Activated T-cell treated with anti-CD3 and anti-CD28 coated beads, Interleukin-2, amount 50 U/mL, for 4 hours (primary cell): ENCODE measurements at regions not wholly inside any gene's neighbourhood (a gene's known extent, or its start where the extent isn't known, plus 50 kb on each side); places are given as distances from the start of the nearest gene placed in this dataset.

ENCODE experiments used
- ATAC-seq, 2 donors: fragments of 200-7000 bp; cut with Tn5 transposase; one replicate each; pipeline ENCODE4 v1.10.0; 2021
- DNase-seq: peaks from one replicate; pipeline ENCODE4 v3.0.0-alpha.2; 2020
- H3K27me3 Mint-ChIP-seq: one replicate; pipeline ENCODE4 v1.8.0; 2021; ENCODE audit warnings: low read depth, mixed read lengths
- H3K36me3 Mint-ChIP-seq: one replicate; pipeline ENCODE4 v1.8.0; 2022; ENCODE audit warnings: mixed read lengths; ENCODE audit not compliant: insufficient read depth
- H3K4me1 Mint-ChIP-seq: one replicate; pipeline ENCODE4 v1.8.0; 2021; ENCODE audit warnings: low read depth, mixed read lengths
- H3K4me3 Mint-ChIP-seq: one replicate; pipeline ENCODE4 v1.8.0; 2021; ENCODE audit warnings: mild to moderate bottlenecking, moderate library complexity, mixed read lengths
- H3K9me3 Mint-ChIP-seq: one replicate; pipeline ENCODE4 v1.8.0; 2021; ENCODE audit warnings: mixed read lengths

- ATAC-seq (no peak), DNase-seq (no peak)
- H3K9me3 Mint-ChIP-seq = no peaks in the 10 kb centered on the region
- no peaks in the 10 kb centered on the region for H3K36me3 Mint-ChIP-seq
- H3K4me1 Mint-ChIP-seq = no peaks in the 10 kb centered on the region
- H3K4me3 Mint-ChIP-seq = no peak overlapping the region
- peaks cover 20% of the 10 kb centered on the region for H3K27me3 Mint-ChIP-seq
These were observed 280.5 kb downstream of the NSG2 start for GRCh38 chr5:174325961-174326360.

- peaks cover 19% of the 10 kb centered on the region for H3K27me3 Mint-ChIP-seq
- ATAC-seq (no peak), DNase-seq (no peak)
- no peaks in the 10 kb centered on the region for H3K36me3 Mint-ChIP-seq
- no peaks in the 10 kb centered on the region for H3K4me1 Mint-ChIP-seq
- no peaks in the 10 kb centered on the region for H3K9me3 Mint-ChIP-seq
- H3K4me3 Mint-ChIP-seq = no peak overlapping the region
These were observed 280.9 kb downstream of the NSG2 start for GRCh38 chr5:174326372-174326771.

GRCh38 chr5:174327317-174327864 lies 281.9 kb downstream of the NSG2 start:
- no peaks in the 10 kb centered on the region for H3K9me3 Mint-ChIP-seq
- peaks cover 16% of the 10 kb centered on the region for H3K27me3 Mint-ChIP-seq
- no peak for DNase-seq
- H3K4me1 Mint-ChIP-seq = no peaks in the 10 kb centered on the region
- no peaks in the 10 kb centered on the region for H3K36me3 Mint-ChIP-seq
- no peak overlapping the region for H3K4me3 Mint-ChIP-seq
- no peak for ATAC-seq

GRCh38 chr5:174327896-174328295 lies 282.4 kb downstream of the NSG2 start:
- DNase-seq (no peak), ATAC-seq (no peak)
- Mint-ChIP-seq H3K27me3 (peaks cover 11% of the 10 kb centered on the region), H3K4me3 (no peak overlapping the region), H3K4me1 (no peaks in the 10 kb centered on the region), H3K36me3 (no peaks in the 10 kb centered on the region), H3K9me3 (no peaks in the 10 kb centered on the region)

GRCh38 chr5:174328631-174329299 lies 283.3 kb downstream of the NSG2 start:
- no peaks in the 10 kb centered on the region for H3K9me3 Mint-ChIP-seq
- DNase-seq (no peak), ATAC-seq (no peak)
- peaks cover 8% of the 10 kb centered on the region for H3K27me3 Mint-ChIP-seq
- H3K4me1 Mint-ChIP-seq = no peaks in the 10 kb centered on the region
- no peak overlapping the region for H3K4me3 Mint-ChIP-seq
- H3K36me3 Mint-ChIP-seq = no peaks in the 10 kb centered on the region

- peaks cover 2% of the 10 kb centered on the region for H3K27me3 Mint-ChIP-seq
- no peak overlapping the region for H3K4me3 Mint-ChIP-seq
- no peak for ATAC-seq
- no peaks in the 10 kb centered on the region for H3K36me3 Mint-ChIP-seq
- H3K9me3 Mint-ChIP-seq = no peaks in the 10 kb centered on the region
- no peaks in the 10 kb centered on the region for H3K4me1 Mint-ChIP-seq
- DNase-seq = no peak
These were observed 284.2 kb downstream of the NSG2 start for GRCh38 chr5:174329738-174330137.

GRCh38 chr5:174335682-174336364 lies 290.3 kb downstream of the NSG2 start:
- H3K4me1 Mint-ChIP-seq = no peaks in the 10 kb centered on the region

GRCh38 chr5:174336479-174336878 lies 291.0 kb downstream of the NSG2 start:
- Mint-ChIP-seq H3K9me3 (no peaks in the 10 kb centered on the region), H3K4me3 (no peak overlapping the region), H3K36me3 (no peaks in the 10 kb centered on the region), H3K27me3 (peaks cover 38% of the 10 kb centered on the region), H3K4me1 (no peaks in the 10 kb centered on the region)
- no peak for DNase-seq
- ATAC-seq = no peak

More at GRCh38 chr5:174335682-174336364, 290.3 kb downstream of the NSG2 start:
- DNase-seq (no peak), ATAC-seq (no peak)
- Mint-ChIP-seq H3K4me3 (no peak overlapping the region), H3K27me3 (peaks cover 36% of the 10 kb centered on the region), H3K36me3 (no peaks in the 10 kb centered on the region), H3K9me3 (no peaks in the 10 kb centered on the region)

- Mint-ChIP-seq H3K4me1 (no peaks in the 10 kb centered on the region), H3K27me3 (peaks cover 38% of the 10 kb centered on the region), H3K9me3 (no peaks in the 10 kb centered on the region), H3K4me3 (no peak overlapping the region), H3K36me3 (no peaks in the 10 kb centered on the region)
- DNase-seq (no peak), ATAC-seq (no peak)
These were observed 292.0 kb downstream of the NSG2 start for GRCh38 chr5:174337276-174338184.

- peaks cover 38% of the 10 kb centered on the region for H3K27me3 Mint-ChIP-seq
- no peak overlapping the region for H3K4me3 Mint-ChIP-seq
- no peak for ATAC-seq
- no peaks in the 10 kb centered on the region for H3K9me3 Mint-ChIP-seq
- no peak for DNase-seq
- no peaks in the 10 kb centered on the region for H3K36me3 Mint-ChIP-seq
- no peaks in the 10 kb centered on the region for H3K4me1 Mint-ChIP-seq
These were observed 292.9 kb downstream of the NSG2 start for GRCh38 chr5:174338185-174339010.

GRCh38 chr5:174339130-174339529 lies 293.6 kb downstream of the NSG2 start:
- DNase-seq (no peak), ATAC-seq (no peak)
- no peak overlapping the region for H3K4me3 Mint-ChIP-seq
- H3K9me3 Mint-ChIP-seq = no peaks in the 10 kb centered on the region
- H3K27me3 Mint-ChIP-seq = peaks cover 38% of the 10 kb centered on the region
- H3K36me3 Mint-ChIP-seq = no peaks in the 10 kb centered on the region
- H3K4me1 Mint-ChIP-seq = no peaks in the 10 kb centered on the region

GRCh38 chr5:174340226-174340625 lies 294.7 kb downstream of the NSG2 start:
- no peaks in the 10 kb centered on the region for H3K4me1 Mint-ChIP-seq
- ATAC-seq = no peak

GRCh38 chr5:174342696-174343095 lies 297.2 kb downstream of the NSG2 start:
- no peak for ATAC-seq
- no peak overlapping the region for H3K4me3 Mint-ChIP-seq

More at GRCh38 chr5:174340226-174340625, 294.7 kb downstream of the NSG2 start:
- no peaks in the 10 kb centered on the region for H3K36me3 Mint-ChIP-seq
- H3K4me3 Mint-ChIP-seq = no peak overlapping the region
- no peaks in the 10 kb centered on the region for H3K9me3 Mint-ChIP-seq
- peaks cover 38% of the 10 kb centered on the region for H3K27me3 Mint-ChIP-seq
- DNase-seq = no peak

More at GRCh38 chr5:174342696-174343095, 297.2 kb downstream of the NSG2 start:
- no peaks in the 10 kb centered on the region for H3K9me3 Mint-ChIP-seq
- peaks cover 16% of the 10 kb centered on the region for H3K27me3 Mint-ChIP-seq
- H3K36me3 Mint-ChIP-seq = no peaks in the 10 kb centered on the region
- DNase-seq = no peak
- no peaks in the 10 kb centered on the region for H3K4me1 Mint-ChIP-seq
